Gastroesophageal sphincter (tissue), 3 donors: ENCODE measurements at regions not wholly inside any gene's neighbourhood (a gene's known extent, or its start where the extent isn't known, plus 50 kb on each side); places are given as distances from the start of the nearest gene placed in this dataset.

Source experiments
- EP300 ChIP-seq: sonication (generic); formaldehyde crosslinking; IDR thresholded peaks from one replicate; pipeline ENCODE4 v1.6.1; 2017; ENCODE audit warnings: antibody characterized with exemption, mild to moderate bottlenecking
- POLR2A ChIP-seq, 2 donors: fragments of 450-650 bp; IDR thresholded peaks; one replicate each; pipeline ENCODE4 v1.6.1; 2017; ENCODE audit warnings: antibody characterized with exemption in 2 of 2, mild to moderate bottlenecking in 2 of 2, moderate library complexity in 1 of 2
- POLR2AphosphoS5 ChIP-seq: sonication (generic); formaldehyde crosslinking; IDR thresholded peaks from one replicate; pipeline ENCODE4 v1.6.1; 2017; ENCODE audit warnings: antibody characterized with exemption
- TF ChIP-seq, protein P1 (sequence below), 4 experiments: fragments of 200-600 bp in 2 of 4; fragments of 450-650 bp in 2 of 4; sonication (generic) in 1 of 4; IDR thresholded peaks; one replicate each; pipeline ENCODE4 v1.5.1; 2017 to 2019; ENCODE audit warnings: antibody characterized with exemption in 4 of 4, mild to moderate bottlenecking in 2 of 4, moderate library complexity in 2 of 4

DNA sequence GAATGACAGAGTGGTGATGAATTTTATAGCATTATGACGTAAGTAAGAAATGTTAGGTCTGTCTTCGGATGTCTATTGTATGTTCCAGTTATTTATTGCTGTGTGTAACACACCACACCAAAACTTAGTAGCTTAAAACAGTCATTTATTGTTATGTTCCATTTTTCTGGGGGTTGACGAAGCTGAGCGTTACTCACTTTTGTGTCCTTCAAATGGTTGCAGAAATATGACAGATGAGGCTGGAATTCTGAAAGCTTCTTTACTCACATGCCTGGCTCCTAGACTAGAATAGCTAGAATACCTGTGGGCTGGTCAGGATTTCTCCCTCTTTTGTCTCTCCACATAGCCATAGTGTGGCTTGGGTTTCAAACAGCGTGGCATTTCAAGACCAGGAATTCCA lies 62.1 kb upstream of the S1PR1 start:
- TF ChIP-seq POLR2A (IDR thresholded peaks at IDR 0.05): no peak
- TF ChIP-seq, protein P1, sequence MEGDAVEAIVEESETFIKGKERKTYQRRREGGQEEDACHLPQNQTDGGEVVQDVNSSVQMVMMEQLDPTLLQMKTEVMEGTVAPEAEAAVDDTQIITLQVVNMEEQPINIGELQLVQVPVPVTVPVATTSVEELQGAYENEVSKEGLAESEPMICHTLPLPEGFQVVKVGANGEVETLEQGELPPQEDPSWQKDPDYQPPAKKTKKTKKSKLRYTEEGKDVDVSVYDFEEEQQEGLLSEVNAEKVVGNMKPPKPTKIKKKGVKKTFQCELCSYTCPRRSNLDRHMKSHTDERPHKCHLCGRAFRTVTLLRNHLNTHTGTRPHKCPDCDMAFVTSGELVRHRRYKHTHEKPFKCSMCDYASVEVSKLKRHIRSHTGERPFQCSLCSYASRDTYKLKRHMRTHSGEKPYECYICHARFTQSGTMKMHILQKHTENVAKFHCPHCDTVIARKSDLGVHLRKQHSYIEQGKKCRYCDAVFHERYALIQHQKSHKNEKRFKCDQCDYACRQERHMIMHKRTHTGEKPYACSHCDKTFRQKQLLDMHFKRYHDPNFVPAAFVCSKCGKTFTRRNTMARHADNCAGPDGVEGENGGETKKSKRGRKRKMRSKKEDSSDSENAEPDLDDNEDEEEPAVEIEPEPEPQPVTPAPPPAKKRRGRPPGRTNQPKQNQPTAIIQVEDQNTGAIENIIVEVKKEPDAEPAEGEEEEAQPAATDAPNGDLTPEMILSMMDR (IDR thresholded peaks at IDR 0.05): no peak
- no peak for TF ChIP-seq EP300
- TF ChIP-seq POLR2AphosphoS5: no peak
